ENCODE measurements at regions not wholly inside any gene's neighbourhood (a gene's known extent, or its start where the extent isn't known, plus 50 kb on each side); places are given as distances from the start of the nearest gene placed in this dataset.
A peak's percentile ranks its signal among the peaks of the same experiment; 100 is the strongest.

DNA sequence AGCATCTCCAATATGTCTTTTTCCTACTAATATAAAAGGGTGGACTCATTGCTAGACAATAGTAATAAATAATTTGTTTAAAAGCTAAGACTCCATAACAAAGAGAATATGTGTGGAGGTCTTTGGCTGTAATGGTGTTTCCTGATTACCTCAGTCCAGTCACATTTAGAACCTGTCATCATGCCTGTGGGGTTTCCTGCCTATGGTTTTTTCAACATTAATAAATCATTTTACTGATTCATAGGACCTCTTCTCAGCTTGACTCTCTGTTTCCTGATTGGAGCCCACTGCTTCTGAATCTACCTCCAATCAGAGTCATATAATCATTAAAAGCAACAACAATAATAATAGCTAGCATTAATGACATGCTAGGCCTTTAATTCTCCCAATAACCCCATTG is 52.4 kb upstream of the GNAI1 start:
- Histone ChIP-seq H3K27ac (no peak overlapping the region), H3K4me1 (no peaks in the 10 kb centered on the region), H3K27me3 (no peaks in the 10 kb centered on the region), H3K9me3 (no peaks in the 10 kb centered on the region), H3K4me3 (no peak overlapping the region), H3K36me3 (replicated peaks in 1 of 2; ENCODE audit: insufficient read depth in 1 of 2, low read depth in 2 of 2) (no peaks in the 10 kb centered on the region)
- intact Hi-C loops (cut with DNase I), result no loop called here
- DNase-seq, result no peak
- ATAC-seq, result no peak
- TF ChIP-seq POLR2A (IDR thresholded peaks at IDR 0.05), result no peak

DNA sequence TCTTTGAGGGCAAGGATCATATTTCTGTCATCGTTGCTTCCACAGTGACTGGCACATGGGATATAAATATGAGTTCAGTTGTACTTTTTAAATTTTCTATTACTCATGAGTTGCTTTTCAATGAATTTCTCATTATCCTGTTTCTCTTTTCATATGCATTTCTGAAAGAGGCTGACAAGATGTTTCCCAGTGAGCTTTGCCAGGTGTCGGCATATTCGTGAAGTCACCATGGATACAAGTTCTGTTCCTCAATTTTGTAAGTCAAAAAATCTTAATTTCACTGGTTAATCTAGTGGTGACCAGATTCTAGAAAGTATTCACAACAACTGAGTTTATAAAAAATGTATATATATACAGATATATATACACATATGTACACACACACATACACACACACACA is 55.7 kb upstream of the GNAI1 start:
- ATAC-seq (no peak), DNase-seq (no peak)
- TF ChIP-seq, protein P1, sequence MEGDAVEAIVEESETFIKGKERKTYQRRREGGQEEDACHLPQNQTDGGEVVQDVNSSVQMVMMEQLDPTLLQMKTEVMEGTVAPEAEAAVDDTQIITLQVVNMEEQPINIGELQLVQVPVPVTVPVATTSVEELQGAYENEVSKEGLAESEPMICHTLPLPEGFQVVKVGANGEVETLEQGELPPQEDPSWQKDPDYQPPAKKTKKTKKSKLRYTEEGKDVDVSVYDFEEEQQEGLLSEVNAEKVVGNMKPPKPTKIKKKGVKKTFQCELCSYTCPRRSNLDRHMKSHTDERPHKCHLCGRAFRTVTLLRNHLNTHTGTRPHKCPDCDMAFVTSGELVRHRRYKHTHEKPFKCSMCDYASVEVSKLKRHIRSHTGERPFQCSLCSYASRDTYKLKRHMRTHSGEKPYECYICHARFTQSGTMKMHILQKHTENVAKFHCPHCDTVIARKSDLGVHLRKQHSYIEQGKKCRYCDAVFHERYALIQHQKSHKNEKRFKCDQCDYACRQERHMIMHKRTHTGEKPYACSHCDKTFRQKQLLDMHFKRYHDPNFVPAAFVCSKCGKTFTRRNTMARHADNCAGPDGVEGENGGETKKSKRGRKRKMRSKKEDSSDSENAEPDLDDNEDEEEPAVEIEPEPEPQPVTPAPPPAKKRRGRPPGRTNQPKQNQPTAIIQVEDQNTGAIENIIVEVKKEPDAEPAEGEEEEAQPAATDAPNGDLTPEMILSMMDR (IDR thresholded peaks at IDR 0.05), result no peak
- H3K4me3 ChIP-seq, result no peak overlapping the region
- no peaks in the 10 kb centered on the region for H3K27me3 ChIP-seq
- intact Hi-C loops (cut with DNase I), result no loop called here
- H3K4me1 ChIP-seq, result no peaks in the 10 kb centered on the region
- H3K27ac ChIP-seq, result no peak overlapping the region
- WGBS, 2 donors, result 64 to 72% methylated on average over 3 of the region's 3 CpGs
- no peaks in the 10 kb centered on the region for H3K9me3 ChIP-seq
- H3K36me3 ChIP-seq (replicated peaks in 1 of 2; ENCODE audit: insufficient read depth in 1 of 2, low read depth in 2 of 2), result no peaks in the 10 kb centered on the region

DNA sequence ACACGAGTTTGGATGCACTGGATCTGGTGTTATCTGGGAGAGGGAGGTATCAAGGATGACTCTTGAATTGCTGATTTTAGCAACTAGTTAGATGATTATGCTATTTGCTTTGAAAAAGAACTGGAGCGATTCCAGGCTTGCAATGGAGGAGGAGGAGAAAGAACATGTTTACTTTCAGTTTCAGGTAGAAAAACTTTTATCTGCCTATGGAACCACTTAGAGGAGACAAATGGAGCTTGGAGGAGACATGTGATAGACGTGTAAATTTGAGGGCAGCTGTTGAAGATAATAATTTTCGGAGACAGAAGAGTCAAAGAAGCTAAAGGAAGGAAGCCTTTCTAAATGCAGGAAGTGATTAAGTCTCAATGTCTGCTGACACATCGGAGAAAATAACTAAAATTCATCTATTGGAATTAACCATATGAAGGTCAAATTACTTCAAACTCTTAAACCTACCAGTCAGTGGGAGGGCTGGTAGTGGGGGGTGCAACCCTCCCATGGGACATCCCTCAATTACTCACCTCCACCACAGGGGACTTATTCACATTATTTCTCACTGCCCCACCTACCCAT is 56.4 kb upstream of the GNAI1 start:
- intact Hi-C loops (cut with DNase I), result no loop called here
- H3K4me1 ChIP-seq, result no peaks in the 10 kb centered on the region
- 2 to 5% methylated on average over 5 of the region's 5 CpGs for WGBS, 2 donors
- DNase-seq (peak in 1 of 4 donors; percentile 14), ATAC-seq (peak; percentile 18)
- H3K36me3 ChIP-seq (replicated peaks in 1 of 2; ENCODE audit: insufficient read depth in 1 of 2, low read depth in 2 of 2), result no peaks in the 10 kb centered on the region
- peak overlapping the region in 1 of 2 donors; percentile 1 for H3K4me3 ChIP-seq
- no peaks in the 10 kb centered on the region for H3K9me3 ChIP-seq
- no peak overlapping the region for H3K27ac ChIP-seq
- TF ChIP-seq, protein P1 (IDR thresholded peaks at IDR 0.05), result no peak
- TF ChIP-seq POLR2A (IDR thresholded peaks at IDR 0.05), result no peak
- no peaks in the 10 kb centered on the region for H3K27me3 ChIP-seq

DNA sequence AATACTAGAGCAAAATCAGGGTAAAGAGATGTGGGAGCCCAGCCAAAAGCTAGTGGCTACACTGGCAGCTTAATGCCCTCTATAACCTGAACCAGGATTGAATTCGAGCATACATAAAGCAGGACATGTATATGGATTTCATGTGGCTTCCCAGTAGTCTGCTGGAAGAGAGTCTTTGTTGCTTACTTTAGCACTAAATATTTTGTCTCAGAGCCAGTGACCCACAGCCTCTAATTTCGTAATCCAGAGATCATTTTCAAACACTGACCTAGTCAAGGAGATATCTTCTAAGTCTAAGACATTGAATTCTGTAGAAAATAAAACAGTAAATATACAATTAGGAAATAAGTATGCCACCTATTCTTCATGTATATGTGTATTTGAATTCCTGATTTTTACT is 64.2 kb upstream of the GNAI1 start:
- DNase-seq (no peak), ATAC-seq (no peak)
- no peaks in the 10 kb centered on the region for H3K36me3 ChIP-seq (replicated peaks in 1 of 2; ENCODE audit: insufficient read depth in 1 of 2, low read depth in 2 of 2)
- no peaks in the 10 kb centered on the region for H3K4me1 ChIP-seq
- no peaks in the 10 kb centered on the region for H3K27me3 ChIP-seq
- H3K4me3 ChIP-seq, result no peak overlapping the region
- TF ChIP-seq, protein P1 (IDR thresholded peaks at IDR 0.05), result no peak
- TF ChIP-seq POLR2A (IDR thresholded peaks at IDR 0.05), result no peak
- no peaks in the 10 kb centered on the region for H3K9me3 ChIP-seq
- H3K27ac ChIP-seq, result no peak overlapping the region
- 62 to 72% methylated on average over 2 of the region's 2 CpGs for WGBS, 2 donors
- intact Hi-C loops (cut with DNase I), result no loop called here

DNA sequence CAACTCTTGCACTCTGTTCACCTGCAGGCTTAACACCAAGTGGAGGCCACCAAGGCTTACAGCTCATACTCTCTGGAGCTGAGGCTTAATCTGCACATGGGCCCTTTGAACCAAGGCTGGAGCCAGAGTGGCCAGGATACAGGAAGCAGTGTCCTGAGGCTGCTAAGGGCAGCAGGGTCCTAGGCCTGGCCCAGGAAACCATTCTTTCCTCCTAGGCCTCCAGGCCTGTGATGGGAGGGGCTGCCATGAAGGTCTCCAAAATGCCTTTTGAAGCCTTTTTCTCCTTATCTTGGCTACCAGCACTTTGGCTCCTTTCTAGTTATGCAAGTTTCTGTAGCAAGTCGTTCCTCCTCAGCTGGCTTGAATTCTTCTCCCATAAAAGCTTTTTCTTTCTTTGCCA is 68.0 kb upstream of the GNAI1 start:
- intact Hi-C loops (cut with DNase I), result no loop called here
- H3K27me3 ChIP-seq, result no peaks in the 10 kb centered on the region
- H3K9me3 ChIP-seq, result no peaks in the 10 kb centered on the region
- H3K36me3 ChIP-seq (replicated peaks in 1 of 2; ENCODE audit: insufficient read depth in 1 of 2, low read depth in 2 of 2), result no peaks in the 10 kb centered on the region
- TF ChIP-seq, protein P1 (IDR thresholded peaks at IDR 0.05), result no peak
- no peak for TF ChIP-seq POLR2A (IDR thresholded peaks at IDR 0.05)
- no peak overlapping the region for H3K27ac ChIP-seq
- DNase-seq (no peak), ATAC-seq (no peak)
- H3K4me1 ChIP-seq, result peaks cover 5% of the 10 kb centered on the region
- WGBS, 2 donors, result 80 to 82% methylated on average over 1 of the region's 1 CpG
- no peak overlapping the region for H3K4me3 ChIP-seq
